GM12874 (cell line): ENCODE measurements at regions not wholly inside any gene's neighbourhood (a gene's known extent, or its start where the extent isn't known, plus 50 kb on each side); places are given as distances from the start of the nearest gene placed in this dataset.

Experiments used
- TF ChIP-seq, protein P1 (sequence below): IDR thresholded peaks from 2 replicates; pipeline ENCODE4 v1.5.1; 2011; ENCODE audit warnings: low read depth, mild to moderate bottlenecking, control low read depth, low read length, moderate library complexity; ENCODE audit not compliant: insufficient read depth

DNA sequence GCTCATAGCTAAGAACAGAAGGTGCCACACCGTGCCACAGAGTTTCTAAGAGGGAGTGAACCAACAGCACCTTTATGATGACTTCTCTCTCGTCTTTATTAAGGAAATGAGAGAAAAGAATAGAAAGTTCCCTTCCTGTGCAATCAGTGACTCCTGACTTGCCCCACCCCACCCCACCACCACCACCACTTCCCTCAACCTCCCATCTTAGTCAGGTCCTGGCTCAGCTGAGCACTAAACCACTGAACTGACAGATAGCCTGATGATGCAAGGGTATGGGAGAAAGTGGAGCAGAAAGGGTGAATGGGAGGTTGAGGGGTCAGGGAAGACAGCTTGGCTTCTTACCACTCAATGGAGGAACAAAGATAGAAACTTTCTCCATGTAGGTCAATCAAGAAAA is 75.2 kb upstream of the RMDN2 start:
- TF ChIP-seq, protein P1, sequence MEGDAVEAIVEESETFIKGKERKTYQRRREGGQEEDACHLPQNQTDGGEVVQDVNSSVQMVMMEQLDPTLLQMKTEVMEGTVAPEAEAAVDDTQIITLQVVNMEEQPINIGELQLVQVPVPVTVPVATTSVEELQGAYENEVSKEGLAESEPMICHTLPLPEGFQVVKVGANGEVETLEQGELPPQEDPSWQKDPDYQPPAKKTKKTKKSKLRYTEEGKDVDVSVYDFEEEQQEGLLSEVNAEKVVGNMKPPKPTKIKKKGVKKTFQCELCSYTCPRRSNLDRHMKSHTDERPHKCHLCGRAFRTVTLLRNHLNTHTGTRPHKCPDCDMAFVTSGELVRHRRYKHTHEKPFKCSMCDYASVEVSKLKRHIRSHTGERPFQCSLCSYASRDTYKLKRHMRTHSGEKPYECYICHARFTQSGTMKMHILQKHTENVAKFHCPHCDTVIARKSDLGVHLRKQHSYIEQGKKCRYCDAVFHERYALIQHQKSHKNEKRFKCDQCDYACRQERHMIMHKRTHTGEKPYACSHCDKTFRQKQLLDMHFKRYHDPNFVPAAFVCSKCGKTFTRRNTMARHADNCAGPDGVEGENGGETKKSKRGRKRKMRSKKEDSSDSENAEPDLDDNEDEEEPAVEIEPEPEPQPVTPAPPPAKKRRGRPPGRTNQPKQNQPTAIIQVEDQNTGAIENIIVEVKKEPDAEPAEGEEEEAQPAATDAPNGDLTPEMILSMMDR: no peak

DNA sequence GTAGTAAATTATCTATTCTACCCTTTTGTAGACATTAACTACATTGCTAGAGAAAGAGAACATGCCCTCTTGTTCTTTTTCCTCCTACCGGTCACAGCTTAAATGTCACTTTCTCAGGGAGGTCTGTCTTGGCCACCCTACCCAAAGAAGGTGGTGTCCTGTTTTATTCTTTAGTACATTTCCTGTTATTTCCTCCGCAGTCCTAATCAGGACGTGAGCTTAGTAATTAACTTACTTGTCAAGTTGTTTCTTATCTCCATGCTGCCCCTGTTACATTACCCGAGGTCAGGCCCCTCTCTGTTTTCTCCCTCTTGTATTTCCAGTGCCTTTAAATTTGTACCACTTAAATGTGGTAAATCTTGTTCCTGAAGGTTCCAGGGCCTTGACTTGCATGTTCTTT is 73.7 kb upstream of the RMDN2 start:
- TF ChIP-seq, protein P1: no peak

DNA sequence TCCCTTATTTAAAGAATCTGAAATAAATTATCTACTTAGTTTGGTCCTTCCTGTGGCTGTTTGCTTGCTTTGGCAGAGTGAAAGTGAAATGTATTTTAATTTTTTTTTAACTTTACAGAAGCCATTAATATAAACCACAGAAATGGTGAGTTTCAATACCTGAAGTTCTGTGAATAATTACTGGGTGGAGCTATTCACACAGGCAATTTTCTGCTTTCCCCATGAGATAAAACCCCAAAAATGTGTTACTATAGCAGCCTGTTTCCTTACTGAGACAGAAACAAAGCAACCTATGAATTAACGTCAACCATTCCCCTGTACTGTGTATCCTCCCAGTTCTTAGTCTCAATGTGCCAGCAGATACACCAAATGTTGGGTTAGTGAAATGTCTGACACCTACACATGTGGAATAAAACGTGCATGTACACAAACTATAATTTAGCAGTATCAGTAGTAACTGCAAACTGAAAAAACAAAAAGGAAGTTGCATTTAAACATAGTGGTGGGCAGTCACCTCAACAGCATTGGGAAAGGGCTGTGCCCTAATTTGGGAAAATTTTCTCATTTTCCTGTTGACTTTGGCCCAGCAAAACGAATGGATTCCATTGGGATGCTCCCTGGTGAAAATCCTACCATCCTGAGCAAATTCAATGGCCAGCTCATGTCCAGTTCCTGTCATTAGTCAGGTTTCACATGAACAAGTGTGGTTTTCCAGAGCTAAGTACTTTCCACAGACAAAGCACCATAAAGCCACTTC is 73.1 kb upstream of the RMDN2 start:
- TF ChIP-seq, protein P1: no peak

DNA sequence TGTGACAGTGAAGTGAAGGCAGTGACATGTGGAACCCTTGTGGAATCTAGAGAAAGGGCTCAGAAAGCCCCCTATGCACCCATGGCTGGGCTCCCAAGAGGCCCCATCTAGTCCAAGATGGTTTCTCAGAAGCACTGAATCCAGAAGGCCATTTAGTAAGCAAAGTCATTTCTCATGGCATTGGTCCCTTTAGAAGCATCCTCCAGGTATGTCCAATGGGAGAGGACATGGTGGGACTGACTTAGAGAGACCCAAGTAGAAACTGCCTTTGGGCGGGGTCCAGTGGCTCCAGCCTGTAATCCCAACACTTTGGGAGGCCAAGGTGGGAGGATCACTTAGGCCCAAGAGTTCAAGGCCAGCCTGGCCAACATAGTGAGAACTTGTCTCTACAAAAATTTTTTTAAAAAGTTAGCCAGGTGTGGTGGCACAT is 72.5 kb upstream of the RMDN2 start:
- TF ChIP-seq, protein P1: no peak

DNA sequence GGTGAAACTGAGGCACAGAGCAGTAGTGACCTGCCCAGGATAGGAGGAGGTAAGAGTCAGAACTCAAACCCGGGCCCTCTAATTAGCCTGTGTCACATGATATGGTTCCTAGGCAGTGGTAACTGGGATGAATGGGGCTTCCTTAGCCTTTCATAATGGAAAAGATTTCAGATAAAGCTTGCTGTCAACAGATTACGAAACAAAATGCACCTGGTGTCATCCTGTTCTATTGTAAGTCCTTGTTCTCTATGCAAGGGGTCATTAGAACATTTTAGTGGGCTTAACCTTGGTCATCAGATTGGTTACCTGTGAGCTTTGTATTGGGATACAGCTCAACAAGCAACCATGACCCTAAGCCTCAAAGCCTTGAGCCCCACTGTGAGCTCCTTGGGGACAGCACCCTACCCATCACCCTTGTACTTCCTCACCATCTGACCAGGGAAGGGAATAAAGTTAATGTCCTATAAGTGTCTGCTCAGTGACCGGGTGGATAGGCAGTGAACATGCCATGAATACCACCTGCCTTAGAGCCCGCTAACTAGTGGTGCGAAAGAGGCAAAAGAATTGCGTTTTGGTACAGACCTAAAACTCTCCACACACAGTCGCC is 70.3 kb upstream of the RMDN2 start:
- TF ChIP-seq, protein P1: no peak

DNA sequence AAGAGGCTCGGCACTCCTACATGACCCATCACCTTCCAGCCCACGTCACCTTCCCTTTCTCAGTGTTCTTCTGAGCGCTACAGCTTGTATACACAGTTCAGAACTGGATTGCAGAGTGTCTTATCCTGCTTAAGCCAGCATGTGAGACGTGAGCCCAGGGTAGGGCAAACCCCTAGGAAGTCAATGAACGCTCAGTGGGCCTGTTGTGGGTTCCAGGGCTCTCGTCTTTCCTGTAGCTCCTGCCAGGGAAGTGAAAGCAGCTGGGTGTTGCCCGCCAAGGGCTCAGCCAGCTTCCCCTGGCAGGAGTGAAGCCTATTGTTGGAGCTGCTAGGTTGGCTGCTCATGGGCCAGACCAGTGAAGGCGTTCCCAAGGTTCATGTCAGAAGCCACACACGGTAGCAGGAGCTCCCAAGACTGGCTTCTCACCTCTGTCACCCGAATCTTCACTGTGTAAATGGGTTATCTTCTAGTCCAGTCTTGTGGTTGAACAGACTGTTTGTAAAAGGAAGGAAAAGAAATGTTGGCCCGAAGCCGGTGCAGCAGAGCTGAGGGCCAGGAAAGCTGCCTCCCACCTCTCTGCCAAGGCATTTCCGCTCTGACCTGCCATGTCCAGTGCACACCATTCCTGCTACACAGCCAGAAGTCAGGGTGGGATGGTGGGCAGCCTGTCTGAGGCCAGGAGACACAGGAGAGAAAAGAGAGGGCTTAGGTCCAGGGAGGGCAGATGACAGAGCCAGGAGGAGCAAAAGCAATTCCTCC is 69.6 kb upstream of the RMDN2 start:
- TF ChIP-seq, protein P1: no peak

DNA sequence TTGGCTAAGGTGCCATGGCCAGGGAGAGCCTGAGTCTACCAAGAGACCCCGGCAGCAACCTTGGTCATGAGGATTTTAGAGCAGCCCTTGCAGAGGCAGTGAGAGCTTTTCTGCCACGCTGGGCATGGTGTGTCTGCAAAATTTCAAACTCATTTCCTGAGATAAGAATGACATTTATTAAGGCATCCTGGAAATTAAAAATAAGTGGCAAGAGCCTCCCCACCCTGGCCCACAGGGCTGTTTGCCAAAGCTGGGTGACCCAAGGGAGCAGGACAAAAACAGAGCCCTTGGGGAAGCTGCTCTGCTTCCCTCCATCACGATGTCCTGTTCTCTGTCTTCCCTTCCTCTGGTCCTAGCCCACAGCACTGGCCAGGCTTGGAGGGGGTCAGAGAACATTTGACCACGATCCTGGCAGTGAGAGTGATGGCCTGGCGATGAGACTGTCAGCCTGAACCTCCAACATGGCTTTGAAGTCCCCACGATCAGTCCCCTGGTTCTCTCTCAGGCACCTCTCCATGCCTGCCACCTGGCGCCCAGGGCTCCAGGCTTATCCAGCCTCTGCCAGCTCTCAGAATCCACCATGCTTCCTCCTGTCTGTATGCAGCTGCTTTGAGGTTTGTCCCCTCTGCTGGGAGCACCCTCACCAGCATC is 68.9 kb upstream of the RMDN2 start:
- TF ChIP-seq, protein P1: no peak
